SH-SY5Y (cell line): ENCODE measurements at regions not wholly inside any gene's neighbourhood (a gene's known extent, or its start where the extent isn't known, plus 50 kb on each side); places are given as distances from the start of the nearest gene placed in this dataset.

Experiments used
- GATA2 ChIP-seq: IDR thresholded peaks from 2 replicates; pipeline ENCODE4 v1.6.1; 2011; ENCODE audit warnings: mild to moderate bottlenecking, low read depth, low read length
- GATA3 ChIP-seq: IDR thresholded peaks from 2 replicates; pipeline ENCODE4 v1.6.1; 2011; ENCODE audit warnings: low read depth, mild to moderate bottlenecking, low read length, moderate library complexity

GRCh38 chr3:23654571-23654970 lies 151.2 kb upstream of the UBE2E1 start:
- TF ChIP-seq GATA2 (no peak), GATA3 (no peak)
